Heart left ventricle (tissue), 13 donors: ENCODE measurements at regions not wholly inside any gene's neighbourhood (a gene's known extent, or its start where the extent isn't known, plus 50 kb on each side); places are given as distances from the start of the nearest gene placed in this dataset.

Experiments used
- POLR2A ChIP-seq, 2 donors: fragments of 450-650 bp; IDR thresholded peaks; one replicate each; pipeline ENCODE4 v1.6.1; 2017; ENCODE audit warnings: antibody characterized with exemption in 2 of 2, mild to moderate bottlenecking in 2 of 2, moderate library complexity in 2 of 2
- TF ChIP-seq, protein P1 (sequence below), 12 donors: fragments of 200-600 bp; sonication (generic) in 4 of 12; IDR thresholded peaks; one replicate each; pipeline versions ENCODE4 v1.5.0 to v1.8.0; 2018 to 2022; ENCODE audit warnings: antibody characterized with exemption in 12 of 12, mild to moderate bottlenecking in 5 of 12
- donor health status: ischemic (EF 13 %, LVEDD 7.1; RV severe dilation, severe dysfunction).
- donor health status: DM: no; HTN: yes; CAD: no.
- donor health status: DM: no; HTN: no; CAD: no.
- donor health status: ischemic (EF 25% LVEDD 6.9; RV normal size, moderate dysfunction).
- donor health status: ischemic (EF 25% LVEDD 5.7; RV mildly dilated, moderate dysfunction).
- donor health status: ischemic (EF 35%, LVEDD 5.7; RV mildly dilated, moderate dysfunction).
- donor health status: nonischemic (EF 11% LVEDD 7.7; RV severe dilation, severe dysfunction).
- donor health status: DM: yes; HTN: yes; CAD: no.
- donor health status: PGD.
- donor health status: ischemic (EF 29% LVEDD 5.4; RV normal size, mild dysfunction).
- donor health status: nonischemic (EF 23%, LVEDD 6.1; RV moderate dilation, normal function).

DNA sequence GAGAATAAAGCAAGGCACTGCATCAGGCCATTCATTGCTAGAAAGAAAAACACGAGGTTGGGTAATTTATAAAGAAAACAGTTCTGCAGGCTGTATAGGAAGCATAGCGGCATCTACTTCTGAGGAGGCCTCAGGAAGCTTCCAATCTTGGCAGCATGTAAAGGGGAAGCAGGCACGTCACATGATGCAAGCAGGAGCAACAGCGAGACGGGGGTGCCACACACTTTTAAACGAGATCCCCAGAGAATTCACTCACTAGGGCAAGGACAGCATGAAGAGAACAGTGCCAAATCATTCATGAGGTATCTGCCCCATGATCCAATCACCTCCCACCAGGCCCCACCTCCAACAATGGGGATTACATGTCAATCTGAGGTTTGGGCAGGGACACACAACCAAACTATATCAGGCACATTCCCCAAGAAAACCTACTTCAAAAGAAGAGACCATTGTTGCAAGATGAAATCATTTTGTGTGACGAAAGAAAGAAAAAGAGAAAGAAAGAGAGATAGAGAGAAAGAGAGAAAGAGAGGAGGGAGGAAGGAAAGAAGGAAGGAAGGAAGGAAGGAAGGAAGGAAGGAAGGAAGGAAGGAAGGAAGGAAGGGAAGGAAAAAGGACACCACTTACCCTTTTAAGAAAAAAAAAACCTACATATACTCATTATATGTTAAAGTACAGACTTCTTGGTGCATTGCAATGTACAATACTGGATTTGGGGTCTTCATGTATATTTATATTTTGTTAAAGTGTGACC lies 95.9 kb upstream of the PLEKHG1 start:
- TF ChIP-seq, protein P1, sequence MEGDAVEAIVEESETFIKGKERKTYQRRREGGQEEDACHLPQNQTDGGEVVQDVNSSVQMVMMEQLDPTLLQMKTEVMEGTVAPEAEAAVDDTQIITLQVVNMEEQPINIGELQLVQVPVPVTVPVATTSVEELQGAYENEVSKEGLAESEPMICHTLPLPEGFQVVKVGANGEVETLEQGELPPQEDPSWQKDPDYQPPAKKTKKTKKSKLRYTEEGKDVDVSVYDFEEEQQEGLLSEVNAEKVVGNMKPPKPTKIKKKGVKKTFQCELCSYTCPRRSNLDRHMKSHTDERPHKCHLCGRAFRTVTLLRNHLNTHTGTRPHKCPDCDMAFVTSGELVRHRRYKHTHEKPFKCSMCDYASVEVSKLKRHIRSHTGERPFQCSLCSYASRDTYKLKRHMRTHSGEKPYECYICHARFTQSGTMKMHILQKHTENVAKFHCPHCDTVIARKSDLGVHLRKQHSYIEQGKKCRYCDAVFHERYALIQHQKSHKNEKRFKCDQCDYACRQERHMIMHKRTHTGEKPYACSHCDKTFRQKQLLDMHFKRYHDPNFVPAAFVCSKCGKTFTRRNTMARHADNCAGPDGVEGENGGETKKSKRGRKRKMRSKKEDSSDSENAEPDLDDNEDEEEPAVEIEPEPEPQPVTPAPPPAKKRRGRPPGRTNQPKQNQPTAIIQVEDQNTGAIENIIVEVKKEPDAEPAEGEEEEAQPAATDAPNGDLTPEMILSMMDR (IDR thresholded peaks at IDR 0.05): no peak
- no peak for TF ChIP-seq POLR2A (IDR thresholded peaks at IDR 0.05)
